Aorta (tissue), 5 donors: ENCODE measurements at regions not wholly inside any gene's neighbourhood (a gene's known extent, or its start where the extent isn't known, plus 50 kb on each side); places are given as distances from the start of the nearest gene placed in this dataset.

Experiments used
- ATAC-seq: fragments of 200-7000 bp; cut with Tn5 transposase; one replicate; pipeline ENCODE4 v1.9.1; 2022; ENCODE audit warnings: moderate library complexity; ENCODE audit not compliant: low FRiP score
- DNase-seq, 2 donors: peaks; one replicate each; pipeline ENCODE4 v3.0.0-alpha.2; 2020
- H3K27ac ChIP-seq, 2 donors: one replicate each; pipeline ENCODE4 v1.5.1; 2013; ENCODE audit warnings: low read length in 2 of 2, mild to moderate bottlenecking in 2 of 2, moderate library complexity in 2 of 2, control low read depth in 1 of 2, inconsistent platforms in 1 of 2, low read depth in 1 of 2
- H3K27me3 ChIP-seq, 2 donors: one replicate each; pipeline ENCODE4 v1.6.1; 2013; ENCODE audit warnings: control low read depth in 1 of 2, low read length in 1 of 2, mild to moderate bottlenecking in 1 of 2, moderate library complexity in 1 of 2; ENCODE audit not compliant: insufficient read depth in 2 of 2, control insufficient read depth in 1 of 2
- H3K36me3 ChIP-seq, 2 donors: one replicate each; pipeline ENCODE4 v1.6.1; 2013; ENCODE audit warnings: control low read depth in 1 of 2, low read length in 1 of 2, mild to moderate bottlenecking in 1 of 2; ENCODE audit not compliant: insufficient read depth in 2 of 2, control insufficient read depth in 1 of 2
- H3K4me1 ChIP-seq, 2 donors: one replicate each; pipeline ENCODE4 v1.6.1; 2013; ENCODE audit warnings: low read length in 2 of 2, control low read depth in 1 of 2, mild to moderate bottlenecking in 1 of 2, moderate library complexity in 1 of 2; ENCODE audit not compliant: insufficient read depth in 2 of 2, control insufficient read depth in 1 of 2
- H3K4me3 ChIP-seq, 2 donors: one replicate each; pipeline ENCODE4 v1.5.1; 2013; ENCODE audit warnings: low read length in 2 of 2, control low read depth in 1 of 2, mild to moderate bottlenecking in 1 of 2
- H3K9me3 ChIP-seq: one replicate; pipeline ENCODE4 v1.6.1; 2013; ENCODE audit warnings: mild to moderate bottlenecking, low read length; ENCODE audit not compliant: control insufficient read depth
- WGBS, 2 donors: extraction: QIAGEN DNeasy Blood & Tissue Kit; methylation state at CpG; one replicate each; pipeline ENCODE4 v1.1.7; 2013; 5-methylcytosine and 5-hydroxymethylcytosine counted together
- intact Hi-C, 2 donors: fragments of 100-400 bp; cut with DNase I; formaldehyde crosslinking; loops; one replicate each; pipeline versions ENCODE4 v1.14.2 to v1.15.0; 2022
- donor health status: healthy with polysubstance abuse.
- donor health status: Bipolar disorder and iron deficiency.
- donor health status: DM: no; HTN: no; CAD: no.
- donor health status: DM: no; HTN: no; CAD: no.
- donor health status: DM: yes; HTN: yes; CAD: no.

- Histone ChIP-seq H3K4me1 (no peaks in the 10 kb centered on the region), H3K36me3 (no peaks in the 10 kb centered on the region), H3K27ac (no peak overlapping the region), H3K4me3 (no peak overlapping the region), H3K27me3 (no peaks in the 10 kb centered on the region), H3K9me3 (no peaks in the 10 kb centered on the region)
- 72 to 76% methylated on average over 4 of the region's 4 CpGs for WGBS, 2 donors
- intact Hi-C loops = no loop called here
- no peak for DNase-seq
- no peak for ATAC-seq
Observed at GRCh38 chr3:41092844-41093243, 106.5 kb upstream of the CTNNB1 start.

GRCh38 chr3:41093476-41093875 lies 105.8 kb upstream of the CTNNB1 start:
- Histone ChIP-seq H3K4me3 (no peak overlapping the region), H3K9me3 (no peaks in the 10 kb centered on the region), H3K36me3 (no peaks in the 10 kb centered on the region), H3K27me3 (no peaks in the 10 kb centered on the region), H3K27ac (no peak overlapping the region), H3K4me1 (no peaks in the 10 kb centered on the region)
- WGBS, 2 donors = 96 to 97% methylated on average over 3 of the region's 3 CpGs
- ATAC-seq (no peak), DNase-seq (no peak)
- intact Hi-C loops = no loop called here

GRCh38 chr3:41094351-41094750 lies 105.0 kb upstream of the CTNNB1 start:
- no peak overlapping the region for H3K4me3 ChIP-seq
- H3K4me1 ChIP-seq = no peaks in the 10 kb centered on the region
- H3K9me3 ChIP-seq = no peaks in the 10 kb centered on the region
- WGBS, 2 donors = 92 to 96% methylated on average over 4 of the region's 4 CpGs
- H3K36me3 ChIP-seq = no peaks in the 10 kb centered on the region
- intact Hi-C loops = no loop called here
- H3K27ac ChIP-seq = no peak overlapping the region
- no peak for DNase-seq
- no peak for ATAC-seq
- no peaks in the 10 kb centered on the region for H3K27me3 ChIP-seq

- Histone ChIP-seq H3K9me3 (no peaks in the 10 kb centered on the region), H3K36me3 (no peaks in the 10 kb centered on the region), H3K27ac (no peak overlapping the region), H3K4me1 (no peaks in the 10 kb centered on the region), H3K27me3 (no peaks in the 10 kb centered on the region), H3K4me3 (no peak overlapping the region)
- DNase-seq (no peak), ATAC-seq (no peak)
- 87 to 90% methylated on average over 8 of the region's 8 CpGs for WGBS, 2 donors
- intact Hi-C loops = no loop called here
Observed at GRCh38 chr3:41095702-41096101, 103.6 kb upstream of the CTNNB1 start.

- Histone ChIP-seq H3K9me3 (no peaks in the 10 kb centered on the region), H3K4me1 (no peaks in the 10 kb centered on the region), H3K27ac (no peak overlapping the region), H3K4me3 (no peak overlapping the region), H3K27me3 (no peaks in the 10 kb centered on the region), H3K36me3 (no peaks in the 10 kb centered on the region)
- 91 to 93% methylated on average over 3 of the region's 3 CpGs for WGBS, 2 donors
- intact Hi-C loops = no loop called here
- DNase-seq (no peak), ATAC-seq (no peak)
Observed at GRCh38 chr3:41097896-41098496, 101.3 kb upstream of the CTNNB1 start.

- Histone ChIP-seq H3K4me1 (no peaks in the 10 kb centered on the region), H3K36me3 (no peaks in the 10 kb centered on the region), H3K27ac (no peak overlapping the region), H3K4me3 (no peak overlapping the region), H3K27me3 (no peaks in the 10 kb centered on the region), H3K9me3 (no peaks in the 10 kb centered on the region)
- ATAC-seq (no peak), DNase-seq (no peak)
- WGBS, 2 donors = 94 to 95% methylated on average over 1 of the region's 1 CpG
- intact Hi-C loops = no loop called here
Observed at GRCh38 chr3:41101231-41101630, 98.1 kb upstream of the CTNNB1 start.

- ATAC-seq (no peak), DNase-seq (no peak)
- H3K27me3 ChIP-seq = no peaks in the 10 kb centered on the region
- H3K36me3 ChIP-seq = no peaks in the 10 kb centered on the region
- intact Hi-C loops = no loop called here
- no peak overlapping the region for H3K4me3 ChIP-seq
- no peaks in the 10 kb centered on the region for H3K9me3 ChIP-seq
- H3K27ac ChIP-seq = no peak overlapping the region
- WGBS, 2 donors = 93 to 95% methylated on average over 5 of the region's 5 CpGs
- H3K4me1 ChIP-seq = no peaks in the 10 kb centered on the region
Observed at GRCh38 chr3:41102053-41102556, 97.2 kb upstream of the CTNNB1 start.

GRCh38 chr3:41102750-41103149 lies 96.6 kb upstream of the CTNNB1 start:
- WGBS, 2 donors = 90 to 94% methylated on average over 3 of the region's 3 CpGs
- no peaks in the 10 kb centered on the region for H3K4me1 ChIP-seq
- intact Hi-C loops = no loop called here
- no peak overlapping the region for H3K4me3 ChIP-seq
- H3K36me3 ChIP-seq = no peaks in the 10 kb centered on the region
- H3K27ac ChIP-seq = no peak overlapping the region
- no peaks in the 10 kb centered on the region for H3K27me3 ChIP-seq
- H3K9me3 ChIP-seq = no peaks in the 10 kb centered on the region
- ATAC-seq (no peak), DNase-seq (no peak)

GRCh38 chr3:41103200-41103599 lies 96.1 kb upstream of the CTNNB1 start:
- H3K4me3 ChIP-seq = no peak overlapping the region
- no peak overlapping the region for H3K27ac ChIP-seq
- ATAC-seq (no peak), DNase-seq (no peak)
- intact Hi-C loops = no loop called here
- WGBS, 2 donors = 95 to 96% methylated on average over 2 of the region's 2 CpGs
- H3K27me3 ChIP-seq = no peaks in the 10 kb centered on the region
- no peaks in the 10 kb centered on the region for H3K4me1 ChIP-seq
- no peaks in the 10 kb centered on the region for H3K36me3 ChIP-seq
- no peaks in the 10 kb centered on the region for H3K9me3 ChIP-seq
